Gastroesophageal sphincter (tissue), 3 donors: ENCODE measurements at regions not wholly inside any gene's neighbourhood (a gene's known extent, or its start where the extent isn't known, plus 50 kb on each side); places are given as distances from the start of the nearest gene placed in this dataset.

ENCODE experiments used
- CTCF ChIP-seq, 4 experiments: fragments of 200-600 bp in 2 of 4; fragments of 450-650 bp in 2 of 4; sonication (generic) in 1 of 4; IDR thresholded peaks; one replicate each; pipeline ENCODE4 v1.5.1; 2017 to 2019; ENCODE audit warnings: antibody characterized with exemption in 4 of 4, mild to moderate bottlenecking in 2 of 4, moderate library complexity in 2 of 4
- POLR2A ChIP-seq, 2 donors: fragments of 450-650 bp; IDR thresholded peaks; one replicate each; pipeline ENCODE4 v1.6.1; 2017; ENCODE audit warnings: antibody characterized with exemption in 2 of 2, mild to moderate bottlenecking in 2 of 2, moderate library complexity in 1 of 2

- TF ChIP-seq CTCF (IDR thresholded peaks at IDR 0.05) (no peak), POLR2A (IDR thresholded peaks at IDR 0.05) (no peak)
Observed at GRCh38 chr9:16032799-16033198, 480.0 kb downstream of the CCDC171 start.
